Tibial nerve (tissue), 4 donors: ENCODE measurements at regions not wholly inside any gene's neighbourhood (a gene's known extent, or its start where the extent isn't known, plus 50 kb on each side); places are given as distances from the start of the nearest gene placed in this dataset.

Experiments
- CTCF ChIP-seq, 5 experiments: fragments of 200-600 bp in 3 of 5; fragments of 450-650 bp in 2 of 5; sonication (generic) in 3 of 5; IDR thresholded peaks; one replicate each; pipeline ENCODE4 v1.5.1; 2016 to 2019; ENCODE audit warnings: antibody characterized with exemption in 5 of 5, mild to moderate bottlenecking in 3 of 5, moderate library complexity in 2 of 5
- EP300 ChIP-seq, 2 donors: sonication (generic); formaldehyde crosslinking; IDR thresholded peaks; one replicate each; pipeline ENCODE4 v1.6.1; 2017; ENCODE audit warnings: antibody characterized with exemption in 2 of 2, mild to moderate bottlenecking in 1 of 2
- POLR2A ChIP-seq, 2 donors: fragments of 450-650 bp; IDR thresholded peaks; one replicate each; pipeline ENCODE4 v1.6.1; 2017; ENCODE audit warnings: antibody characterized with exemption in 2 of 2, mild to moderate bottlenecking in 2 of 2, moderate library complexity in 2 of 2

- TF ChIP-seq CTCF (IDR thresholded peaks at IDR 0.05) (no peak), POLR2A (IDR thresholded peaks at IDR 0.05) (no peak), EP300 (IDR thresholded peaks at IDR 0.05) (no peak)
Observed at GRCh38 chr17:70924776-70925175, 755.4 kb downstream of the KCNJ2 start.
